DND-41 (cell line): ENCODE measurements at regions not wholly inside any gene's neighbourhood (a gene's known extent, or its start where the extent isn't known, plus 50 kb on each side); places are given as distances from the start of the nearest gene placed in this dataset.

Experiments
- CTCF ChIP-seq: IDR thresholded peaks from 2 replicates; pipeline ENCODE4 v1.5.1; 2012; ENCODE audit warnings: borderline replicate concordance, low read length, moderate library complexity, mild to moderate bottlenecking; ENCODE audit not compliant: poor library complexity, severe bottlenecking; ENCODE audit errors: extremely low read depth
- EZH2 ChIP-seq: IDR thresholded peaks from 3 replicates; pipeline ENCODE4 v1.6.1; 2012; ENCODE audit warnings: borderline replicate concordance, low read depth, mild to moderate bottlenecking, moderate library complexity, low read length, inconsistent platforms; ENCODE audit not compliant: severe bottlenecking

DNA sequence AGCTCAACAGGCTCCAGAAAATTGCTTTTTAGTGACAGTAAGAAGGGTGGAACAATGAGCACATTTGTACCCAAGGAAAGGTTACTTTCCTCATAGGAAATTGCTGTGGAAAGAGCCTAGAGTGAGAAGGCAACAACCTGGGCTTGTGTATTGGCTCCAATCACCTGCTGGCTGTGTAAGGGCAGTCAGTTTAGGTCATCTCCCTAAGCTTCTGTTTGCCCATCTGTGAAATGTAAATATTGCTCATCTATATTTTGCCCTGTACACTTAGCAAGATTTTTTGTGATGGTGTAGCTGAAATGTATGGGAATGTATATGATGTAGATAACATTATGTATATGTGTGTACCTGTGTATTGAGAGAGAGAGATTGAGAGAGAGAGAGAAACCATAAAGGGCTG, 225.2 kb upstream of the MPHOSPH6 start:
- TF ChIP-seq CTCF, result no peak
- TF ChIP-seq EZH2, result no peak
